GM12892 (cell line): ENCODE measurements at regions not wholly inside any gene's neighbourhood (a gene's known extent, or its start where the extent isn't known, plus 50 kb on each side); places are given as distances from the start of the nearest gene placed in this dataset.

Source experiments
- DNase-seq: peaks from one replicate; pipeline ENCODE4 v3.0.0; 2011; ENCODE audit not compliant: insufficient read length
- FAIRE-seq: peaks from 2 replicates; lab custom pipeline; 2011; peaks lifted over from hg19 to GRCh38; lab: Jason Lieb, UNC
- POLR2A ChIP-seq: IDR thresholded peaks from 2 replicates; pipeline ENCODE4 v1.6.1; 2011; ENCODE audit warnings: low read depth, low read length, control low read depth
- POLR2AphosphoS5 ChIP-seq: IDR thresholded peaks from 2 replicates; pipeline ENCODE4 v1.6.1; 2011; ENCODE audit warnings: low read depth, low read length, control low read depth
- TAF1 ChIP-seq: IDR thresholded peaks from 2 replicates; pipeline ENCODE4 v1.6.1; 2011; ENCODE audit warnings: low read depth, mild to moderate bottlenecking, control low read depth, low read length, borderline replicate concordance

DNA sequence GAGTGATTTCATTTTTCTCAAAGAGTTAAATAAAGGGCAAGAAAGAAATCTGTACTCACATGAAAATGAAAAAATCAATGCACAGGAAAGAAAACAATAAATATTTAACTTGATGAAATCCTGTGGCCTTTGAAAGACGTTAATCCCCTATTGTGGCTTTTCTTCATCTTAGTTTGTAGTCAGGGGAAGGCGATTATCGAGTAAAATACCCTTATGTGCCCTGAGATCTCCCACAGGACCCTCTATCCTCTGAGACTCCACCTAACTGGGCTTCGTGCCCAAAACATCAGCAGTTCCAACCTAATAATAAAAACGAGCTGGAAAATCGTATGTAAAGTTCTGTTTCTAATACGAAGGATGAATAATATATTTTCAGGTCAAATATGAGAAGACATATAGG, 208.2 kb upstream of the ZC3H12C start:
- FAIRE-seq (no peak), DNase-seq (no peak)
- TF ChIP-seq POLR2A (no peak), TAF1 (no peak), POLR2AphosphoS5 (no peak)

- no peak for FAIRE-seq
- no peak for DNase-seq
- TF ChIP-seq TAF1, result no peak
- no peak for TF ChIP-seq POLR2A
- TF ChIP-seq POLR2AphosphoS5, result no peak
These were observed 200.8 kb upstream of the ZC3H12C start for GRCh38 chr11:109892321-109892794.

- TF ChIP-seq TAF1, result no peak
- no peak for TF ChIP-seq POLR2AphosphoS5
- no peak for TF ChIP-seq POLR2A
- FAIRE-seq (no peak), DNase-seq (no peak)
These were observed 198.9 kb upstream of the ZC3H12C start for GRCh38 chr11:109894242-109894641.

DNA sequence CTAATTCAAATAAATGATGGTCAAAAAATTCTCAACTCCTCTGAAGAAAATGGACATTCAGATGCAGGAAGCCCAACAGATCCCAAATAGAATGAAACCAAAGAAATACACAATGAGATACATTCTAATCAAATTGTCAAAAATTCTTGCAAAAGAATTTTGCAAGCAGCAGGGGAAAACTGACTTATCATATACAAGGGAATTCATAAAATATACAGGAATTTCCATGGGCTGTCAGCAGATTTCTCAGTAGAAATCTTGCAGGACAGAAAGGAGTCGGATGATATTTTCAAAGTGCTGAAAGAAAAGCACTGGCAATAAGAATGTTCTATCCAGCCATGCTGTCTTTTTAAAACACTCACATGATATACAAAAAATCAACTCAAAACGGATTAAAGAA, 194.6 kb upstream of the ZC3H12C start:
- DNase-seq (no peak), FAIRE-seq (no peak)
- no peak for TF ChIP-seq TAF1
- TF ChIP-seq POLR2AphosphoS5, result no peak
- TF ChIP-seq POLR2A, result no peak

DNA sequence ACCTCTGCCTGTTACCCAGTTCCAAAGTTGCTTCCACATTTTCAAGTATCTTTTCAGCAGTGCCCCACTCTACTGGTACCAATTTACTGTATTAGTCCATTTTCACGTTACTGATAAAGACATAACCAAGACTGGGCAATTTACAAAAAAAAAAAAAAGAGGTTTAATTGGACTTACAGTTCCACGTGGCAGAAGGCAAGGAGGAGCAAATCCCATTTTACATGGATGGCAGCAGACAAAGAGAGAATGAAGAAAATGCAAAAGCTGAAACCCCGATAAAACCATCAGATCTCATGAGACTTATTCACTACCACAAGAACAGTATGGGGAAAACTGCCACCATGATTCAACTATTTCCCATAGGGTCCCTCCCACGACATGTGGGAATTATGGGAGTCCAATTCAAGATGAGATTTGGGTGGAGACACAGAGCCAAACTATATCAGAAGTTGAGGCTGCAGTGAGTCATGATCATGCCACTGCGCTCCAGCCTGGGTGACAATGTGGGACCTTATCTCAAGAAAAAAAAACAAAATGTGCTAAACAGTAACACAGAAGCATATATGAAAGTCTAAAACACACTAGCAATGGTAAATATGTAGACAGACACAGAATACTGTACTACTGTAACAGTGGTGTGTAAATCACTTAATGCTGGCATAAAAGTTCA, 190.3 kb upstream of the ZC3H12C start:
- DNase-seq, result no peak

GRCh38 chr11:109911488-109911887, 181.7 kb upstream of the ZC3H12C start:
- DNase-seq (no peak), FAIRE-seq (peak; percentile 60)
- TF ChIP-seq POLR2AphosphoS5 (no peak), POLR2A (no peak), TAF1 (no peak)

More for the DNA sequence above, 190.3 kb upstream of the ZC3H12C start:
- FAIRE-seq, result no peak
- TF ChIP-seq TAF1, result no peak
- TF ChIP-seq POLR2A, result no peak
- TF ChIP-seq POLR2AphosphoS5, result no peak

DNA sequence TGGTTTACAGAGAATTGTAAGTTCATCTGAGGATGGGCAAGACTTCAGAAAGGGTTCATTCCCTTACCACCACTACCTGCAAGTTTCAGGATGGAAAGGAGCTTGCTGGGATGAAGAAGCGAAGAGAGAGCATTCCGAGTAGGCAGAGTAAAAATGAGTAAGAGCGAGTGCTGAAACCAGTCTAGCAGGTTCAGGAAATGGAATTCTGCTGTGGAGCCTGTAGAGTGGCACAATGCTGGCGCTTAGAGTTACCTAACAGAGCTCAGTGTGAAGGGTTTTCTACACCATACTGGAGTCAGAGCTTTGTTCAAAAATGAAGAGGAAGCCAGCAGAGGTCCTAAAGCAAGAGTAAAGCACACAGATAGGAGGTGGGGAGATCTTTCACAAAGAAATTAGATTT, 179.2 kb upstream of the ZC3H12C start:
- FAIRE-seq (no peak), DNase-seq (no peak)
- TF ChIP-seq TAF1 (no peak), POLR2AphosphoS5 (no peak), POLR2A (no peak)

DNA sequence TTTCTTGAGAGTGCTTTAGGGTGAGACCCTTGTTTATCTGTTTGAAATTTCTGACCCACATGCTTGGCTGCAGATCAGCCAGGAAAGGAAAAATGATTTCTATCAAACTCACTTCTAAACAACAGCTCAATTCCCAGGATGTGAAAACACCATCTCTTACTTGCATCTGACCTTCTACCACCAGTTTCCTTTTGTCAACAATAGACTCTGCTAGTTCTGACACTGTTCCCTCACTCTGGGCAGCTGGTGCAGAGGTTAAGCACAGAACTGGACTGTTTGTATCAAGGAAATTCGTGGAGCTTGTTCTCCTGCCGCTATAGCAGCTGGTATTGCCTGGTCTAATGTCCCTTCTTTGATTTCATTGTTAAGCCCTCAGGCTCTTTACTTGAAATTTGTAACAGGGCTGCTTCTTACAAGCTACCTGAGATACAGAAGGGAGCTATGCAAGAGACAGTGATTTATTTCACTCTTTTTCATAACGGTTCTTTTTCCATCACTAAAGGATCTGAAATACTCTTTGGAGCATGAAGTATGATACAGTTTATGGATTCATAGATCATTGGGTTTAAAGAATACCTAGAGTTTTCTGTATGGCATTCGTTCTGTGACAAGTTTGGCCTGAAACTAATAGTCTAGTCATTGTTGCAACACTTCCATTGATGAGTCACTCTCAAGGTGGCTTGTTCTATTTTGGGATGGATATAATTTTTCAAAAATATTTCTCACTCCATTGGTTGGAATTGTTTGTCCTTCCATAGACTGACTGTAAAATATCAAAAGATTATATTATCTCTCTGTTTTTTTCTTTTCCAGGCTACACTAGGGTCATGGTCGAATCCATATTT, 178.2 kb upstream of the ZC3H12C start:
- peak; percentile 85 for FAIRE-seq
- no peak for DNase-seq
- TF ChIP-seq POLR2A (no peak), POLR2AphosphoS5 (no peak), TAF1 (no peak)

- FAIRE-seq (no peak), DNase-seq (no peak)
- TF ChIP-seq POLR2AphosphoS5 (no peak), TAF1 (no peak), POLR2A (no peak)
These were observed 166.3 kb upstream of the ZC3H12C start for GRCh38 chr11:109926941-109927340.

GRCh38 chr11:109929308-109929707, 163.9 kb upstream of the ZC3H12C start:
- DNase-seq, result no peak
- TF ChIP-seq POLR2A (no peak), TAF1 (no peak), POLR2AphosphoS5 (no peak)
- FAIRE-seq, result no peak

DNA sequence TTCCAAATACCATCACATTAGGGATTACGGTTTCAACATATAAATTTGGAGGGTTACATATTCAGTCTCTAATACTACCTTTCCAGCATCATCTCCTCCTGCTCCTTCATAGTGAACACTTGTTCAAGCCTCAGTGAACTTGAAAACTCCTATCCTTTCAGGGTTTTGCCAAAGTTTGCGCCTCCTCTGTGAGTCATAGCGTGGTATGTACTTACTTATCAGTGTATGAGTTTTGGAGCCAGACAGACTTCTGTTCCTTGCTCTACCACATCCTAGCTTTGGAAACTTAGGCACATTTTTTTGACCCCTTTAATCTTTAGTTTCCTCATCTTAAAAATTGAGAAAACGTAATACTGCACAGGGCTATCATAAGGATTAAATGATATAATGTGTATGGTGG, 160.1 kb upstream of the ZC3H12C start:
- TF ChIP-seq POLR2AphosphoS5 (no peak), TAF1 (no peak), POLR2A (no peak)
- no peak for FAIRE-seq
- DNase-seq, result no peak
